ENCODE measurements at regions not wholly inside any gene's neighbourhood (a gene's known extent, or its start where the extent isn't known, plus 50 kb on each side); places are given as distances from the start of the nearest gene placed in this dataset.

DNA sequence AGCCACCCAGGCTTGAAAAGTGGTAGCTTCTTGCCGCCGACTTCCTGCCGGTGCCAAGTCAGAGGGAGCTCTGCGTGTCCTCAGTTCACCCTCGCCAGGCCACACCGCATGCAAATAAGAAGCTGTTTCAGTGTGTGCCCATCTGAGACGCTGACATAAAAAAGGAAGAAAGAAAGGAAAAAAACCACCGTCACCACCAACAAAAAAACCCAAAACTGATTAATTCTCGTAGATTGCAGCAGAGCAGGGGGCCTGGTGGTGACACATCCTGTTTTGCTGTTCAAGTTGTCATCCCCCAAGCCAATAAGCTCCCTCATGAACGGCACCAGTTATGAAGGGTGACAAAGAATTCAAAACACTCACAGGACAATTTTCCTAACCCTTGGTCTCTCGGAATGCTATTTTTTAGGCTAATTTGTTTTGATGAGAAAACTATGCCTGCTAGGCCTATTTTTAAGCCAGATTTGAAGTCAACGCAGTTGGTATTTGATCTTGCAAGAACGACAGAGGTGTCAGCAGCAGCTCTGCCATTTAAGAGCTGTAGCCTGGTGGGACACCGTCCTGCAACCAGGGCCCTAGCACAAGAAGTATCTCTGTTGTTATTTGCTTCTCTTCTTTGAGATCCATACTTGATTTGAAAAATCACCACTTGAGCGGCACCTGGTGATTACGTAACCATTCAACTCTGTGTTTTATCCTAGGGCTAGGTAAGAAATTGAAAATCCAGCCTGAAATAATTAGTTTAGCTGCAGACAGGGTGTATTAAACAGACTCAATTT, 145.6 kb downstream of the PFKFB3 start:
- WGBS, 2 experiments (ENCODE audit: low coverage in 1 of 2, low lambda C conversion rate in 2 of 2, missing lambda C conversion rate in 2 of 2): 32 to 35% methylated on average over 16 of the region's 16 CpGs
- Histone ChIP-seq H3K4me2 (ENCODE audit: unreplicated experiment) (peak overlapping the region; percentile 72), H3K36me3 (ENCODE audit: low read depth) (no peaks in the 10 kb centered on the region), H3K4me3 (peak overlapping the region; percentile 33; the same call in 1 of the 2 replicates), H3K9me3 (ENCODE audit: low read depth) (no peaks in the 10 kb centered on the region), H3K4me1 (ENCODE audit: insufficient read depth) (peaks cover 20% of the 10 kb centered on the region), H3K79me2 (ENCODE audit: insufficient read depth) (no peaks in the 10 kb centered on the region), H2AFZ (peak overlapping the region; percentile 61), H3K9me2 (ENCODE audit: insufficient read depth) (no peaks in the 10 kb centered on the region), H3F3A (ENCODE audit: insufficient read depth) (no peaks in the 10 kb centered on the region), H4K20me1 (ENCODE audit: insufficient read depth) (no peaks in the 10 kb centered on the region), H3K27me3 (replicated peaks; ENCODE audit: insufficient read depth) (no peaks in the 10 kb centered on the region), H3K27ac (peak overlapping the region; percentile 11; the same call in 1 of the 2 replicates), H3K9ac (peak overlapping the region; percentile 42)
- peak; percentile 64 for DNase-seq
- TF ChIP-seq EZH2 (IDR thresholded peaks at IDR 0.05; ENCODE audit: insufficient read depth, poor library complexity, severe bottlenecking) (no peak), EZH2phosphoT487 (IDR thresholded peaks at IDR 0.05; ENCODE audit: insufficient read depth, low read depth) (no peak)
- in situ Hi-C loops (cut with MboI): no loop called here

DNA sequence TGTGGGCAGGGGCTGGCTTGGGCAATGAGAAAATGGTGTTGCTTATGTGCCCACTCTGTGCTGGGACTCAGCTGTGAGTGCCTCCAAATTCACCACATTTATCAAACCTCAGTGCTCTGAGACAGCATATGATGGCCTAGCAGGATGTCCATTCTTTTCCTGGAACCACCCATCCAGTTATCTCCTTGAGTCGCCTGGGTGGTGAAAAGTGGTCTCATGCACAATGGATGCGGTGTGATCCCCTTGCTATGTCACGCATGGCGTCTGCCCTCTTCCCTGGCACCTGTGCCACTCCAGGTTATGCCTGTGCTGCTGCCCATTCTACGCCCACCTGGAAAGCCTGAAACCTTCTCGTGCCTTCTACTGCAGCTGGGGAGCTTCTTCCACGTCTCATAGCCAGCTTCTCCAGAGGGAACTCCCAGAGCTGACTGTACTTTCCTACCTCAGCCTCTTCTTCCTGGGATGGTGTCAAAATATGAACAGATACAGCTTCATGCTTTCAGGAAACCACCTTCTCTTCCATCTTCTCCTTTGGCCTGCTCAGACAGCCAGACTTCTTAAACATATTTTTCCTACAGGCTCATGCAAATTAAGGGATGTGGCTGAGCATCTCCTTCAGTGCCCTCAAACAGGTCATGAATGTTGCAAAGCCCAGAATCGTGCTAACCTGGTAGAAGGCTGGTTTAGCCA, 147.3 kb downstream of the PFKFB3 start:
- H3K9ac ChIP-seq: no peak overlapping the region
- no peaks in the 10 kb centered on the region for H3K9me3 ChIP-seq (ENCODE audit: low read depth)
- H3K4me1 ChIP-seq (ENCODE audit: insufficient read depth): peaks cover 20% of the 10 kb centered on the region
- DNase-seq: no peak
- no peak overlapping the region for H3K27ac ChIP-seq
- H3F3A ChIP-seq (ENCODE audit: insufficient read depth): no peaks in the 10 kb centered on the region
- no peaks in the 10 kb centered on the region for H4K20me1 ChIP-seq (ENCODE audit: insufficient read depth)
- no peak overlapping the region for H2AFZ ChIP-seq
- no peak overlapping the region for H3K4me2 ChIP-seq (ENCODE audit: unreplicated experiment)
- H3K27me3 ChIP-seq (replicated peaks; ENCODE audit: insufficient read depth): no peaks in the 10 kb centered on the region
- H3K79me2 ChIP-seq (ENCODE audit: insufficient read depth): no peaks in the 10 kb centered on the region
- H3K36me3 ChIP-seq (ENCODE audit: low read depth): no peaks in the 10 kb centered on the region
- in situ Hi-C loops (cut with MboI): no loop called here
- no peak overlapping the region for H3K4me3 ChIP-seq
- WGBS, 2 experiments (ENCODE audit: low coverage in 1 of 2, low lambda C conversion rate in 2 of 2, missing lambda C conversion rate in 2 of 2): 95 to 97% methylated on average over 8 of the region's 8 CpGs
- no peaks in the 10 kb centered on the region for H3K9me2 ChIP-seq (ENCODE audit: insufficient read depth)
- TF ChIP-seq EZH2phosphoT487 (IDR thresholded peaks at IDR 0.05; ENCODE audit: insufficient read depth, low read depth) (no peak), EZH2 (IDR thresholded peaks at IDR 0.05; ENCODE audit: insufficient read depth, poor library complexity, severe bottlenecking) (no peak)

DNA sequence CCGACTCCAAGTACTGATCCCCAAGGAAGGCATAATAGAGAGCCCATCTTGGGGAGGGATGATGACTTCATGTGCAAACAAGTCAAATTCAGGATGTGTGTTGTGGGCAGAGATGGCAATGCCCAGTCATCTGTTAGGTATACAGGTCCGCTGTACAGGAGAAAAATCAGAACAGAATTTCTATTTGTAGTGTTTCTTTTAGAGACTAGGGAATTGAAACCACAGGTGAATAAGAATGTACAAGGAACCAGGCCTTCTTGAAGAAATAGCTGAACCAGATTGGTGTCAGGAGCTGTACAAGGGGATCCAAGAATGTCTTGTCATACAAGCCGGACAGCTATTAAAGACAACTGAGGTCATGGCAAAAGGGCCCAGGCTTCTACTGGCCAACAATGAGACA, 147.9 kb downstream of the PFKFB3 start:
- in situ Hi-C loops (cut with MboI): no loop called here
- H3K4me2 ChIP-seq (ENCODE audit: unreplicated experiment): no peak overlapping the region
- H3K27me3 ChIP-seq (replicated peaks; ENCODE audit: insufficient read depth): no peaks in the 10 kb centered on the region
- TF ChIP-seq EZH2 (IDR thresholded peaks at IDR 0.05; ENCODE audit: insufficient read depth, poor library complexity, severe bottlenecking) (no peak), EZH2phosphoT487 (IDR thresholded peaks at IDR 0.05; ENCODE audit: insufficient read depth, low read depth) (no peak)
- H3K9ac ChIP-seq: no peak overlapping the region
- H3K9me2 ChIP-seq (ENCODE audit: insufficient read depth): no peaks in the 10 kb centered on the region
- peaks cover 20% of the 10 kb centered on the region for H3K4me1 ChIP-seq (ENCODE audit: insufficient read depth)
- DNase-seq: no peak
- no peaks in the 10 kb centered on the region for H3K9me3 ChIP-seq (ENCODE audit: low read depth)
- no peaks in the 10 kb centered on the region for H3K79me2 ChIP-seq (ENCODE audit: insufficient read depth)
- H3F3A ChIP-seq (ENCODE audit: insufficient read depth): no peaks in the 10 kb centered on the region
- H4K20me1 ChIP-seq (ENCODE audit: insufficient read depth): no peaks in the 10 kb centered on the region
- no peak overlapping the region for H2AFZ ChIP-seq
- no peak overlapping the region for H3K4me3 ChIP-seq
- H3K36me3 ChIP-seq (ENCODE audit: low read depth): no peaks in the 10 kb centered on the region
- 82 to 86% methylated on average over 3 of the region's 3 CpGs for WGBS, 2 experiments (ENCODE audit: low coverage in 1 of 2, low lambda C conversion rate in 2 of 2, missing lambda C conversion rate in 2 of 2)
- no peak overlapping the region for H3K27ac ChIP-seq

- peaks cover 18% of the 10 kb centered on the region for H3K4me1 ChIP-seq (ENCODE audit: insufficient read depth)
- no peaks in the 10 kb centered on the region for H3K27me3 ChIP-seq (replicated peaks; ENCODE audit: insufficient read depth)
- H3K4me3 ChIP-seq: no peak overlapping the region
- no peak overlapping the region for H3K4me2 ChIP-seq (ENCODE audit: unreplicated experiment)
- peaks cover 5% of the 10 kb centered on the region for H3K9me3 ChIP-seq (ENCODE audit: low read depth)
- H3K36me3 ChIP-seq (ENCODE audit: low read depth): no peaks in the 10 kb centered on the region
- no peaks in the 10 kb centered on the region for H4K20me1 ChIP-seq (ENCODE audit: insufficient read depth)
- no peaks in the 10 kb centered on the region for H3F3A ChIP-seq (ENCODE audit: insufficient read depth)
- H3K9me2 ChIP-seq (ENCODE audit: insufficient read depth): no peaks in the 10 kb centered on the region
- no peak for TF ChIP-seq EZH2phosphoT487 (IDR thresholded peaks at IDR 0.05; ENCODE audit: insufficient read depth, low read depth)
- TF ChIP-seq EZH2 (IDR thresholded peaks at IDR 0.05; ENCODE audit: insufficient read depth, poor library complexity, severe bottlenecking): no peak
- H3K27ac ChIP-seq: no peak overlapping the region
- in situ Hi-C loops (cut with MboI): no loop called here
- 53 to 58% methylated on average over 2 of the region's 2 CpGs for WGBS, 2 experiments (ENCODE audit: low coverage in 1 of 2, low lambda C conversion rate in 2 of 2, missing lambda C conversion rate in 2 of 2)
- no peak overlapping the region for H3K9ac ChIP-seq
- no peaks in the 10 kb centered on the region for H3K79me2 ChIP-seq (ENCODE audit: insufficient read depth)
- no peak for DNase-seq
- H2AFZ ChIP-seq: no peak overlapping the region
These were observed 148.8 kb downstream of the PFKFB3 start for GRCh38 chr10:6351495-6351894.
